RCC 7860 (cell line): ENCODE measurements at regions not wholly inside any gene's neighbourhood (a gene's known extent, or its start where the extent isn't known, plus 50 kb on each side); places are given as distances from the start of the nearest gene placed in this dataset.
"Not testable (repeated sequence)": the region's sequence is repeated elsewhere in the genome, so short reads cannot be mapped to it uniquely, and the experiment has no call there.

ENCODE experiments used
- DNase-seq: peaks from one replicate; pipeline ENCODE4 v3.0.0-alpha.2; 2015; ENCODE audit warnings: low spot score
- FAIRE-seq: peaks from 2 replicates; lab custom pipeline; 2012; peaks lifted over from hg19 to GRCh38; lab: Jason Lieb, UNC

- no peak for FAIRE-seq
Measured at GRCh38 chr16:9337308-9338032, 246.0 kb downstream of the HAPSTR1 start.

GRCh38 chr16:9338068-9338467 is 246.6 kb downstream of the HAPSTR1 start:
- FAIRE-seq = no peak

More at GRCh38 chr16:9337308-9338032, 246.0 kb downstream of the HAPSTR1 start:
- DNase-seq = no peak

GRCh38 chr16:9338510-9338909 is 247.1 kb downstream of the HAPSTR1 start:
- DNase-seq = no peak
- FAIRE-seq = no peak

More at GRCh38 chr16:9338068-9338467, 246.6 kb downstream of the HAPSTR1 start:
- no peak for DNase-seq

GRCh38 chr16:9340526-9341256 is 249.2 kb downstream of the HAPSTR1 start:
- DNase-seq (no peak), FAIRE-seq (no peak)

- DNase-seq = no peak
- no peak for FAIRE-seq
Measured at GRCh38 chr16:9343276-9343675, 251.8 kb downstream of the HAPSTR1 start.

- DNase-seq (no peak), FAIRE-seq (no peak)
Measured at GRCh38 chr16:9344508-9344907, 253.1 kb downstream of the HAPSTR1 start.

- FAIRE-seq (no peak), DNase-seq (no peak)
Measured at GRCh38 chr16:9345046-9345445, 253.6 kb downstream of the HAPSTR1 start.

GRCh38 chr16:9345880-9346279 is 254.4 kb downstream of the HAPSTR1 start:
- DNase-seq (no peak), FAIRE-seq (no peak)

GRCh38 chr16:9348912-9349311 is 257.5 kb downstream of the HAPSTR1 start:
- no peak for DNase-seq
- no peak for FAIRE-seq

- not testable (repeated sequence) for FAIRE-seq
Measured at GRCh38 chr16:9349373-9349960, 258.0 kb downstream of the HAPSTR1 start.

GRCh38 chr16:9350119-9350799 is 258.8 kb downstream of the HAPSTR1 start:
- not testable (repeated sequence) for DNase-seq, FAIRE-seq

More at GRCh38 chr16:9349373-9349960, 258.0 kb downstream of the HAPSTR1 start:
- DNase-seq = not testable (repeated sequence)

GRCh38 chr16:9351440-9351839 is 260.0 kb downstream of the HAPSTR1 start:
- DNase-seq = no peak
- no peak for FAIRE-seq

GRCh38 chr16:9351841-9352434 is 260.5 kb downstream of the HAPSTR1 start:
- FAIRE-seq (no peak), DNase-seq (no peak)

- DNase-seq (no peak), FAIRE-seq (no peak)
Measured at GRCh38 chr16:9357829-9358228, 266.4 kb downstream of the HAPSTR1 start.

- DNase-seq (no peak), FAIRE-seq (no peak)
Measured at GRCh38 chr16:9360075-9360474, 268.6 kb downstream of the HAPSTR1 start.

- no peak for FAIRE-seq
Measured at GRCh38 chr16:9362050-9362449, 270.6 kb downstream of the HAPSTR1 start.

GRCh38 chr16:9362604-9363003 is 271.2 kb downstream of the HAPSTR1 start:
- FAIRE-seq (no peak), DNase-seq (no peak)

More at GRCh38 chr16:9362050-9362449, 270.6 kb downstream of the HAPSTR1 start:
- DNase-seq = no peak

GRCh38 chr16:9363520-9363919 is 272.1 kb downstream of the HAPSTR1 start:
- DNase-seq (no peak), FAIRE-seq (no peak)

- no peak for DNase-seq
- FAIRE-seq = no peak
Measured at GRCh38 chr16:9364721-9365369, 273.4 kb downstream of the HAPSTR1 start.

- FAIRE-seq (no peak), DNase-seq (no peak)
Measured at GRCh38 chr16:9365370-9365728, 273.9 kb downstream of the HAPSTR1 start.
